NCI-H345 (cell line): ENCODE measurements at regions not wholly inside any gene's neighbourhood (a gene's known extent, or its start where the extent isn't known, plus 50 kb on each side); places are given as distances from the start of the nearest gene placed in this dataset.
"Not testable (repeated sequence)": the region's sequence is repeated elsewhere in the genome, so short reads cannot be mapped to it uniquely, and the experiment has no call there.

Experiments
- DNase-seq: peaks from one replicate; lab custom pipeline; 2025; lab: John Stamatoyannopoulos, UW

- no peak for DNase-seq
Measured at GRCh38 chr18:43735570-43735969, 458.3 kb upstream of the SYT4 start.

- no peak for DNase-seq
Measured at GRCh38 chr18:43744960-43745745, 467.9 kb upstream of the SYT4 start.

GRCh38 chr18:43751203-43751602 is 473.9 kb upstream of the SYT4 start:
- DNase-seq = no peak

GRCh38 chr18:43751835-43752234 is 474.5 kb upstream of the SYT4 start:
- DNase-seq = no peak

- DNase-seq = no peak
Measured at GRCh38 chr18:43757273-43757672, 480.0 kb upstream of the SYT4 start.

GRCh38 chr18:43758734-43759133 is 481.4 kb upstream of the SYT4 start:
- DNase-seq = no peak

- no peak for DNase-seq
Measured at GRCh38 chr18:43760010-43760409, 482.7 kb upstream of the SYT4 start.

- DNase-seq = no peak
Measured at GRCh38 chr18:43772907-43773306, 495.6 kb upstream of the SYT4 start.

- no peak for DNase-seq
Measured at GRCh38 chr18:43774497-43774896, 497.2 kb upstream of the SYT4 start.

- DNase-seq = no peak
Measured at GRCh38 chr18:43775591-43775990, 498.3 kb upstream of the SYT4 start.

- DNase-seq = no peak
Measured at GRCh38 chr18:43776997-43777396, 499.7 kb upstream of the SYT4 start.

- no peak for DNase-seq
Measured at GRCh38 chr18:43777636-43778304, 500.5 kb upstream of the SYT4 start.

GRCh38 chr18:43780782-43781340 is 503.6 kb upstream of the SYT4 start:
- no peak for DNase-seq

- no peak for DNase-seq
Measured at GRCh38 chr18:43785158-43785557, 507.9 kb upstream of the SYT4 start.

GRCh38 chr18:43786893-43787292 is 509.6 kb upstream of the SYT4 start:
- DNase-seq = no peak

GRCh38 chr18:43787721-43788120 is 510.4 kb upstream of the SYT4 start:
- not testable (repeated sequence) for DNase-seq

- DNase-seq = peak; percentile 33
Measured at GRCh38 chr18:43789234-43790000, 512.1 kb upstream of the SYT4 start.

- DNase-seq = no peak
Measured at GRCh38 chr18:43793910-43794309, 516.6 kb upstream of the SYT4 start.

GRCh38 chr18:43794363-43794762 is 517.1 kb upstream of the SYT4 start:
- no peak for DNase-seq

GRCh38 chr18:43797347-43797746 is 520.1 kb upstream of the SYT4 start:
- DNase-seq = no peak

- DNase-seq = no peak
Measured at GRCh38 chr18:43800584-43800983, 523.3 kb upstream of the SYT4 start.

GRCh38 chr18:43805646-43806194 is 528.4 kb upstream of the SYT4 start:
- DNase-seq = peak; percentile 23
